HepG2 (cell line): ENCODE measurements at regions not wholly inside any gene's neighbourhood (a gene's known extent, or its start where the extent isn't known, plus 50 kb on each side); places are given as distances from the start of the nearest gene placed in this dataset.
A peak's percentile ranks its signal among the peaks of the same experiment; 100 is the strongest.

Source experiments
- ATAC-seq: fragments of 200-7000 bp; cut with Tn5 transposase; 3 replicates; pipeline ENCODE4 v1.9.1; 2020; ENCODE audit warnings: mild to moderate bottlenecking, moderate library complexity
- BruUV-seq: library from RNA; stranded (reverse); fragments of 400-500 nt; replicated peaks from 2 replicates; lab custom pipeline; 2021; lab: Mats Ljungman, UMichigan
- CTCF ChIA-PET: fragments of 300-600 bp; formaldehyde crosslinking; extraction: SDS; loops from one replicate; lab custom pipeline; 2021; ENCODE audit warnings: low total read pairs, inconsistent platforms, low intra/inter-chr PET ratio; lab: Yijun Ruan, JAX
- POLR2A ChIA-PET: fragments of 350-600 bp; sonication (Branson Sonifier 250); formaldehyde crosslinking; loops from one replicate; lab custom pipeline; 2020; ENCODE audit warnings: antibody characterized with exemption, inconsistent platforms; lab: Yijun Ruan, JAX
- DNase-seq: peaks from one replicate; pipeline ENCODE4 v3.0.0-alpha.2; 2015; ENCODE audit warnings: low spot score
- FAIRE-seq: peaks from 3 replicates; lab custom pipeline; 2011; peaks lifted over from hg19 to GRCh38; lab: Jason Lieb, UNC
- H2AFZ ChIP-seq: one replicate; pipeline ENCODE4 v1.6.1; 2011; ENCODE audit warnings: low read length, inconsistent platforms
- H3K27ac ChIP-seq: fragments of 300-600 bp; 3 replicates; pipeline ENCODE4 v1.8.0; 2011; ENCODE audit warnings: mixed run types, mild to moderate bottlenecking, mixed read lengths, low read length, inconsistent platforms; ENCODE audit not compliant: insufficient read depth; ENCODE audit errors: extremely low read length
- H3K27me3 ChIP-seq, 2 experiments: fragments of 200-600 bp in 1 of 2; 2 replicates in 1 of 2; 3 replicates in 1 of 2; pipeline versions ENCODE4 v1.6.0 to v1.8.0; 2011; ENCODE audit warnings: low read length in 2 of 2, mild to moderate bottlenecking in 2 of 2, moderate library complexity in 2 of 2, inconsistent platforms in 1 of 2; ENCODE audit not compliant: insufficient read depth in 2 of 2, control insufficient read depth in 1 of 2
- H3K36me3 ChIP-seq, 2 experiments: fragments of 200-600 bp in 1 of 2; replicated peaks in 1 of 2; 2 replicates in 1 of 2; 3 replicates in 1 of 2; pipeline versions ENCODE4 v1.5.1 to v1.8.0; 2011; ENCODE audit warnings: low read length in 2 of 2, inconsistent platforms in 1 of 2; ENCODE audit not compliant: insufficient read depth in 2 of 2, control insufficient read depth in 1 of 2
- H3K4me1 ChIP-seq: 2 replicates; pipeline ENCODE4 v1.5.1; 2012; ENCODE audit warnings: low read length, inconsistent platforms; ENCODE audit not compliant: insufficient read depth
- H3K4me2 ChIP-seq: 2 replicates; pipeline ENCODE4 v1.6.0; 2011; ENCODE audit warnings: low read depth, low read length, inconsistent platforms
- H3K4me3 ChIP-seq, 3 experiments: fragments of 200-600 bp in 1 of 3; sonication (generic), shearing (Covaris generic) in 1 of 3; replicated peaks in 1 of 3; 2 replicates each; pipeline ENCODE4 v1.5.1; 2011 to 2016; ENCODE audit warnings: low read length in 3 of 3, inconsistent platforms in 2 of 3, low read depth in 2 of 3, mild to moderate bottlenecking in 2 of 3, control low read depth in 1 of 3, mixed read lengths in 1 of 3; ENCODE audit not compliant: insufficient read depth in 1 of 3
- H3K79me2 ChIP-seq: one replicate; pipeline ENCODE4 v1.6.1; 2011; ENCODE audit warnings: low read length, inconsistent platforms; ENCODE audit not compliant: insufficient read depth
- H3K9ac ChIP-seq: 2 replicates; pipeline ENCODE4 v1.6.0; 2011; ENCODE audit warnings: mild to moderate bottlenecking, low read depth, low read length, inconsistent platforms; ENCODE audit not compliant: insufficient read depth
- H3K9me3 ChIP-seq: 2 replicates; pipeline ENCODE4 v1.5.1; 2012; ENCODE audit warnings: mild to moderate bottlenecking, low read length
- H4K20me1 ChIP-seq: 2 replicates; pipeline ENCODE4 v1.6.0; 2011; ENCODE audit warnings: inconsistent platforms, mild to moderate bottlenecking, low read length, moderate library complexity; ENCODE audit not compliant: insufficient read depth
- ZFP37 ChIP-seq: sonication (generic); formaldehyde crosslinking; IDR thresholded peaks from 2 replicates; pipeline ENCODE4 v1.4.0; 2020; ENCODE audit warnings: missing genetic modification reagents, borderline replicate concordance
- ZNF12 ChIP-seq: sonication (generic); formaldehyde crosslinking; IDR thresholded peaks from 2 replicates; pipeline ENCODE4 v1.5.0; 2020; ENCODE audit warnings: missing genetic modification reagents
- WGBS: methylation state at CpG from one replicate; pipeline ENCODE4 v1.1.6; 2017; ENCODE audit warnings: low lambda C conversion rate; 5-methylcytosine and 5-hydroxymethylcytosine counted together
- in situ Hi-C: cut with HindIII; loops from 2 replicates; pipeline ENCODE4 v1.10.0; 2017; ENCODE audit warnings: low pct_unique_long_range_greater_than_20kb; ENCODE audit not compliant: extremely low pct_ligation_motif_present
- intact Hi-C: fragments of 100-400 bp; cut with micrococcal nuclease; formaldehyde crosslinking; loops from one replicate; pipeline ENCODE4 v1.10.0; 2022; ENCODE audit not compliant: unreplicated experiment
- TF ChIP-seq, protein P1 (sequence below): sonication (generic); formaldehyde crosslinking; IDR thresholded peaks from one replicate; pipeline ENCODE4 v1.5.1; 2020; ENCODE audit warnings: mild to moderate bottlenecking, missing genetic modification reagents; ENCODE audit errors: not compliant biosample characterization

DNA sequence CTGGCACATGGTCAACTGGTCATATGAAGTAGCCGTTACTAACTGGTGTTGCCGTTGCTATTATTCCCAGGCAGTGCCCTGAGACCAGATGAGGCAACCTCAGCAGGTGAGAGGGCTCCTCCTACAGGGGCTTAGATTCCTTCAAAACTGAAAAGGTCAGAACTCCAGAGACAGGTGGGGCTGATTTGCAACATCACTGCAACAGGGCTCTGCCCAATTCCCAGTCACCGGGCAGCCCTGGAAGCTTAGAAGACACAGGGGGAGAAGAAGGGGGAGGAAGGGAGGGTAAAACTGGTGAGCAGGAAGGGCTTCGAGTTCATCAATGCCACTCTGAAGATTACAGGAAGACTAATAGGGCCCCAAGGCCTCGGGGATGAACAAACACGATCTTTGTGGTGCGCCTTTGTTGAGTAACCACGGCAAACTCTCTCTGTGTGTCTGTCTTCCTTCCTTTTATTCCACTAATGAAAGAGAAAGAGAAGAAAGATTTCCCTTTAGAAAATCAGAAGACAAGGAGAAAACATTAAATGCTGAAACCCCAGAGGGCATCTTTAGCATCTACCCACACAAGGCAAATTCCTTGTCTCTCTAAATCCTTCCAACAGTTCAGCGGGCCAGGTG lies 749.1 kb upstream of the TBX3 start (continued):
- TF ChIP-seq, protein P1, sequence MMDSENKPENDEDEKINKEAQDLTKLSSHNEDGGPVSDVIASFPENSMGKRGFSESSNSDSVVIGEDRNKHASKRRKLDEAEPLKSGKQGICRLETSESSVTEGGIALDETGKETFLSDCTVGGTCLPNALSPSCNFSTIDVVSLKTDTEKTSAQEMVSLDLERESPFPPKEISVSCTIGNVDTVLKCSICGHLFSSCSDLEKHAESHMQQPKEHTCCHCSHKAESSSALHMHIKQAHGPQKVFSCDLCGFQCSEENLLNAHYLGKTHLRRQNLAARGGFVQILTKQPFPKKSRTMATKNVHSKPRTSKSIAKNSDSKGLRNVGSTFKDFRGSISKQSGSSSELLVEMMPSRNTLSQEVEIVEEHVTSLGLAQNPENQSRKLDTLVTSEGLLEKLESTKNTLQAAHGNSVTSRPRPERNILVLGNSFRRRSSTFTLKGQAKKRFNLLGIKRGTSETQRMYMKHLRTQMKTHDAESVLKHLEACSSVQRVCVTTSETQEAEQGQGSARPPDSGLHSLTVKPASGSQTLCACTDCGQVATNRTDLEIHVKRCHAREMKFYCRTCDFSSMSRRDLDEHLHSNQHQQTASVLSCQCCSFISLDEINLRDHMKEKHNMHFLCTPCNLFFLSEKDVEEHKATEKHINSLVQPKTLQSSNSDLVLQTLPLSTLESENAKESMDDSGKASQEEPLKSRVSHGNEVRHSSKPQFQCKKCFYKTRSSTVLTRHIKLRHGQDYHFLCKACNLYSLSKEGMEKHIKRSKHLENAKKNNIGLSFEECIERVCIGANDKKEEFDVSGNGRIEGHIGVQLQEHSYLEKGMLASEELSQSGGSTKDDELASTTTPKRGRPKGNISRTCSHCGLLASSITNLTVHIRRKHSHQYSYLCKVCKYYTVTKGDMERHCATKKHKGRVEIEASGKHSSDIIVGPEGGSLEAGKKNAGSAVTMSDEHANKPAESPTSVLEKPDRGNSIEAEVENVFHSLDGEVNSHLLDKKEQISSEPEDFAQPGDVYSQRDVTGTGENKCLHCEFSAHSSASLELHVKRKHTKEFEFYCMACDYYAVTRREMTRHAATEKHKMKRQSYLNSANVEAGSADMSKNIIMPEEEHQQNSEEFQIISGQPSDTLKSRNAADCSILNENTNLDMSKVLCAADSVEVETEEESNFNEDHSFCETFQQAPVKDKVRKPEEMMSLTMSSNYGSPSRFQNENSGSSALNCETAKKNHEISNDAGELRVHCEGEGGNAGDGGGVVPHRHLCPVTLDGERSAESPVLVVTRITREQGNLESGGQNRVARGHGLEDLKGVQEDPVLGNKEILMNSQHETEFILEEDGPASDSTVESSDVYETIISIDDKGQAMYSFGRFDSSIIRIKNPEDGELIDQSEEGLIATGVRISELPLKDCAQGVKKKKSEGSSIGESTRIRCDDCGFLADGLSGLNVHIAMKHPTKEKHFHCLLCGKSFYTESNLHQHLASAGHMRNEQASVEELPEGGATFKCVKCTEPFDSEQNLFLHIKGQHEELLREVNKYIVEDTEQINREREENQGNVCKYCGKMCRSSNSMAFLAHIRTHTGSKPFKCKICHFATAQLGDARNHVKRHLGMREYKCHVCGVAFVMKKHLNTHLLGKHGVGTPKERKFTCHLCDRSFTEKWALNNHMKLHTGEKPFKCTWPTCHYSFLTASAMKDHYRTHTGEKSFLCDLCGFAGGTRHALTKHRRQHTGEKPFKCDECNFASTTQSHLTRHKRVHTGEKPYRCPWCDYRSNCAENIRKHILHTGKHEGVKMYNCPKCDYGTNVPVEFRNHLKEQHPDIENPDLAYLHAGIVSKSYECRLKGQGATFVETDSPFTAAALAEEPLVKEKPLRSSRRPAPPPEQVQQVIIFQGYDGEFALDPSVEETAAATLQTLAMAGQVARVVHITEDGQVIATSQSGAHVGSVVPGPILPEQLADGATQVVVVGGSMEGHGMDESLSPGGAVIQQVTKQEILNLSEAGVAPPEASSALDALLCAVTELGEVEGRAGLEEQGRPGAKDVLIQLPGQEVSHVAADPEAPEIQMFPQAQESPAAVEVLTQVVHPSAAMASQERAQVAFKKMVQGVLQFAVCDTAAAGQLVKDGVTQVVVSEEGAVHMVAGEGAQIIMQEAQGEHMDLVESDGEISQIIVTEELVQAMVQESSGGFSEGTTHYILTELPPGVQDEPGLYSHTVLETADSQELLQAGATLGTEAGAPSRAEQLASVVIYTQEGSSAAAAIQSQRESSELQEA: no peak

DNA sequence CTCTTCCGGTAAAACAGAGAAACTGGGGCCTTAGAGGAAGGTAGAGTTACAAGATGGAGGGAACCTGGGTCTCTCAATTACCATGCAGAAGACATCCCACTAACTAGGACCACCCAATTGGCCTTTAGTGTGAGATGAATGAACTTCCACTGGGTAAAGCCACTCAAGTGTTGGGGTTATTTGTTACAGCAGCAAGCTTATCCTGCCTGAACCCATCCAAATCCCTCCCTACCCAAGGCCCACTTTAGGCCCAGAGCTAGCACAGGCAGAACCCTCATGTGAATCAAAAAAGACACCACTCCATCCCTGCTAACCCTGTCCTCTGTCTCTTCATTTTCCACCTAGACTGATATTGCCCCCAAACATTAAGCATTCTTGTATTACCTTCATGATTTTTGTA lies 746.7 kb upstream of the TBX3 start:
- POLR2A ChIA-PET: interaction anchor here (1.3 to 7.3 kb wide), 2 partner anchors 8 to 746 kb away, joined by 4 to 99 read pairs; partner anchors contain the start of gene TBX3
- no peaks in the 10 kb centered on the region for H3K27me3 ChIP-seq
- TF ChIP-seq ZNF12 (peak; percentile 93), ZFP37 (CRISPR knock-in tag) (no peak)
- TF ChIP-seq, all 625 proteins: peak for 1
- no peaks in the 10 kb centered on the region for H3K79me2 ChIP-seq
- FAIRE-seq: no peak
- DNase-seq: no peak
- intact Hi-C loops: no loop called here
- 100% methylated on average over 1 of the region's 1 CpG for WGBS
- BruUV-seq: no TSS peak
- H3K4me3 ChIP-seq: no peak overlapping the region
- H3K9ac ChIP-seq: no peak overlapping the region
- peaks cover 77% of the 10 kb centered on the region for H3K4me1 ChIP-seq
- no peak overlapping the region for H2AFZ ChIP-seq
- no peak overlapping the region for H3K27ac ChIP-seq
- CTCF ChIA-PET: no interaction called here
- H3K9me3 ChIP-seq: no peaks in the 10 kb centered on the region
- H3K4me2 ChIP-seq: no peak overlapping the region
- H3K36me3 ChIP-seq: no peaks in the 10 kb centered on the region
- H4K20me1 ChIP-seq: no peaks in the 10 kb centered on the region
- in situ Hi-C loops: no loop called here
- ATAC-seq: no peak
